ENCODE measurements at regions not wholly inside any gene's neighbourhood (a gene's known extent, or its start where the extent isn't known, plus 50 kb on each side); places are given as distances from the start of the nearest gene placed in this dataset.

- Histone ChIP-seq H3K27me3 (replicated peaks; ENCODE audit: insufficient read depth, low read depth, low read length, poor library complexity) (peaks cover 5% of the 10 kb centered on the region), H3K9me3 (ENCODE audit: low read depth, low read length, poor library complexity, severe bottlenecking) (no peaks in the 10 kb centered on the region), H3K4me1 (ENCODE audit: insufficient read depth, low read length, poor library complexity, severe bottlenecking) (no peaks in the 10 kb centered on the region), H3K27ac (ENCODE audit: low read depth, low read length, poor library complexity, severe bottlenecking) (no peak overlapping the region), H3K36me3 (ENCODE audit: insufficient read depth, low read length, poor library complexity, severe bottlenecking) (no peaks in the 10 kb centered on the region), H3K4me3 (ENCODE audit: low read depth, low read length, poor library complexity, severe bottlenecking) (no peak overlapping the region)
- TF ChIP-seq CTCF (conservative IDR thresholded peaks at IDR 0.05; ENCODE audit: low read depth, low read length) (no peak), EZH2 (IDR thresholded peaks at IDR 0.05; ENCODE audit: borderline replicate concordance, low read depth, low read length, poor library complexity, severe bottlenecking) (no peak)
- no TSS peak for BruUV-seq (replicated peaks)
- ChIA-PET CTCF (no interaction called here), POLR2A (ENCODE audit: low non-redundant PET) (no interaction called here)
- intact Hi-C loops (cut with micrococcal nuclease; ENCODE audit: unreplicated experiment), result no loop called here
- no peak for DNase-seq (ENCODE audit: low spot score)
Observed at GRCh38 chr2:52429171-52429570, 1338.4 kb upstream of the CHAC2 start.

- ChIA-PET POLR2A (ENCODE audit: low non-redundant PET) (no interaction called here), CTCF (no interaction called here)
- no peaks in the 10 kb centered on the region for H3K9me3 ChIP-seq (ENCODE audit: low read depth, low read length, poor library complexity, severe bottlenecking)
- no peaks in the 10 kb centered on the region for H3K4me1 ChIP-seq (ENCODE audit: insufficient read depth, low read length, poor library complexity, severe bottlenecking)
- no TSS peak for BruUV-seq (replicated peaks)
- intact Hi-C loops (cut with micrococcal nuclease; ENCODE audit: unreplicated experiment), result no loop called here
- H3K4me3 ChIP-seq (ENCODE audit: low read depth, low read length, poor library complexity, severe bottlenecking), result no peak overlapping the region
- no peak for DNase-seq (ENCODE audit: low spot score)
- no peaks in the 10 kb centered on the region for H3K36me3 ChIP-seq (ENCODE audit: insufficient read depth, low read length, poor library complexity, severe bottlenecking)
- TF ChIP-seq CTCF (conservative IDR thresholded peaks at IDR 0.05; ENCODE audit: low read depth, low read length) (no peak), EZH2 (IDR thresholded peaks at IDR 0.05; ENCODE audit: borderline replicate concordance, low read depth, low read length, poor library complexity, severe bottlenecking) (no peak)
- no peak overlapping the region for H3K27ac ChIP-seq (ENCODE audit: low read depth, low read length, poor library complexity, severe bottlenecking)
- H3K27me3 ChIP-seq (replicated peaks; ENCODE audit: insufficient read depth, low read depth, low read length, poor library complexity), result peaks cover 9% of the 10 kb centered on the region
Observed at GRCh38 chr2:52428224-52428623, 1339.4 kb upstream of the CHAC2 start.

- intact Hi-C loops (cut with micrococcal nuclease; ENCODE audit: unreplicated experiment), result no loop called here
- no TSS peak for BruUV-seq (replicated peaks)
Observed at GRCh38 chr2:52423655-52424054, 1343.9 kb upstream of the CHAC2 start.

More at GRCh38 chr2:52423655-52424054, 1343.9 kb upstream of the CHAC2 start:
- no peak for TF ChIP-seq CTCF (conservative IDR thresholded peaks at IDR 0.05; ENCODE audit: low read depth, low read length)
- no peak for TF ChIP-seq EZH2 (IDR thresholded peaks at IDR 0.05; ENCODE audit: borderline replicate concordance, low read depth, low read length, poor library complexity, severe bottlenecking)
- Histone ChIP-seq H3K4me3 (ENCODE audit: low read depth, low read length, poor library complexity, severe bottlenecking) (no peak overlapping the region), H3K27ac (ENCODE audit: low read depth, low read length, poor library complexity, severe bottlenecking) (no peak overlapping the region), H3K9me3 (ENCODE audit: low read depth, low read length, poor library complexity, severe bottlenecking) (no peaks in the 10 kb centered on the region), H3K27me3 (replicated peaks; ENCODE audit: insufficient read depth, low read depth, low read length, poor library complexity) (peaks cover 9% of the 10 kb centered on the region), H3K4me1 (ENCODE audit: insufficient read depth, low read length, poor library complexity, severe bottlenecking) (no peaks in the 10 kb centered on the region), H3K36me3 (ENCODE audit: insufficient read depth, low read length, poor library complexity, severe bottlenecking) (no peaks in the 10 kb centered on the region)
- ChIA-PET POLR2A (ENCODE audit: low non-redundant PET) (no interaction called here), CTCF (no interaction called here)
- DNase-seq (ENCODE audit: low spot score), result no peak
